Activated CD4-positive, alpha-beta T cell treated with anti-CD3 and anti-CD28 coated beads for 36 hours (primary cell): ENCODE measurements at regions not wholly inside any gene's neighbourhood (a gene's known extent, or its start where the extent isn't known, plus 50 kb on each side); places are given as distances from the start of the nearest gene placed in this dataset.

Source experiments
- ATAC-seq: fragments of 200-7000 bp; cut with Tn5 transposase; one replicate; pipeline ENCODE4 v1.10.0; 2021; ENCODE audit warnings: mild to moderate bottlenecking, moderate library complexity
- CTCF ChIA-PET: fragments of 350-600 bp; sonication (Branson Sonifier 250); formaldehyde crosslinking; loops from one replicate; lab custom pipeline; 2021; ENCODE audit warnings: antibody characterized with exemption; lab: Charles Lee
- POLR2A ChIA-PET: fragments of 350-600 bp; sonication (Branson Sonifier 250); formaldehyde crosslinking; loops from one replicate; lab custom pipeline; 2021; ENCODE audit warnings: antibody characterized with exemption, inconsistent platforms; lab: Charles Lee
- DNase-seq: peaks from one replicate; pipeline ENCODE4 v3.0.0-alpha.2; 2020
- H3K27ac Mint-ChIP-seq: one replicate; pipeline ENCODE4 v1.8.0; 2021; ENCODE audit warnings: mixed read lengths
- H3K27me3 Mint-ChIP-seq: one replicate; pipeline ENCODE4 v1.8.0; 2021; ENCODE audit warnings: mixed read lengths
- H3K36me3 Mint-ChIP-seq: one replicate; pipeline ENCODE4 v1.8.0; 2021; ENCODE audit warnings: low read depth, mixed read lengths
- H3K4me1 Mint-ChIP-seq: one replicate; pipeline ENCODE4 v1.8.0; 2021; ENCODE audit warnings: mixed read lengths
- H3K4me3 Mint-ChIP-seq: one replicate; pipeline ENCODE4 v1.8.0; 2021; ENCODE audit warnings: mild to moderate bottlenecking, moderate library complexity, mixed read lengths
- H3K9me3 Mint-ChIP-seq: one replicate; pipeline ENCODE4 v1.8.0; 2021; ENCODE audit warnings: low read depth, mixed read lengths
- intact Hi-C, 2 experiments: fragments of 100-400 bp; cut with DNase I in 1 of 2; cut with micrococcal nuclease in 1 of 2; formaldehyde crosslinking; loops; one replicate each; pipeline versions ENCODE4 v1.14.2 to v1.15.1; 2022 to 2024; cut with DNase I, micrococcal nuclease

GRCh38 chr12:111078731-111079130 lies 158.4 kb upstream of the MYL2 start:
- ChIA-PET CTCF (interaction anchor here (0.6 kb wide), 1 partner anchor 9 kb away, joined by 5 read pairs; no protein-coding TSS in a partner anchor), POLR2A (no interaction called here)
- DNase-seq, result no peak
- intact Hi-C loops, result no loop called here
- Mint-ChIP-seq H3K27ac (no peak overlapping the region), H3K9me3 (no peaks in the 10 kb centered on the region), H3K4me1 (peaks cover 4% of the 10 kb centered on the region), H3K27me3 (peaks cover 2% of the 10 kb centered on the region), H3K4me3 (no peak overlapping the region), H3K36me3 (no peaks in the 10 kb centered on the region)
- ATAC-seq, result no peak

GRCh38 chr12:111076611-111077451 lies 156.5 kb upstream of the MYL2 start:
- Mint-ChIP-seq H3K36me3 (no peaks in the 10 kb centered on the region), H3K27me3 (no peaks in the 10 kb centered on the region), H3K4me3 (no peak overlapping the region), H3K4me1 (peaks cover 4% of the 10 kb centered on the region), H3K9me3 (no peaks in the 10 kb centered on the region), H3K27ac (no peak overlapping the region)
- no peak for ATAC-seq
- CTCF ChIA-PET, result no interaction called here
- no peak for DNase-seq
- intact Hi-C loops, result no loop called here
- POLR2A ChIA-PET, result no interaction called here

- Mint-ChIP-seq H3K9me3 (no peaks in the 10 kb centered on the region), H3K4me1 (peaks cover 4% of the 10 kb centered on the region), H3K4me3 (no peak overlapping the region), H3K27ac (no peak overlapping the region), H3K36me3 (no peaks in the 10 kb centered on the region), H3K27me3 (no peaks in the 10 kb centered on the region)
- ChIA-PET CTCF (interaction anchor here (0.6 kb wide), 1 partner anchor 16 kb away, joined by 3 read pairs; no protein-coding TSS in a partner anchor), POLR2A (interaction anchor here (0.6 kb wide), 1 partner anchor 483 kb away, joined by 11 read pairs; no protein-coding TSS in a partner anchor)
- intact Hi-C loops, result no loop called here
- ATAC-seq (no peak), DNase-seq (no peak)
Measured at GRCh38 chr12:111076199-111076598, 155.8 kb upstream of the MYL2 start.

GRCh38 chr12:111074965-111075364 lies 154.6 kb upstream of the MYL2 start:
- no peak overlapping the region for H3K4me3 Mint-ChIP-seq
- intact Hi-C loops, result no loop called here
- ChIA-PET CTCF (interaction anchor here (0.6 to 1.5 kb wide), 4 partner anchors 12 to 768 kb away, joined by 3 to 5 read pairs (median 3); no protein-coding TSS in a partner anchor), POLR2A (no interaction called here)
- H3K9me3 Mint-ChIP-seq, result no peaks in the 10 kb centered on the region
- peaks cover 4% of the 10 kb centered on the region for H3K4me1 Mint-ChIP-seq
- no peak overlapping the region for H3K27ac Mint-ChIP-seq
- no peak for DNase-seq
- ATAC-seq, result no peak
- H3K36me3 Mint-ChIP-seq, result no peaks in the 10 kb centered on the region
- H3K27me3 Mint-ChIP-seq, result no peaks in the 10 kb centered on the region

- Mint-ChIP-seq H3K27ac (no peak overlapping the region), H3K4me3 (no peak overlapping the region), H3K4me1 (peaks cover 4% of the 10 kb centered on the region), H3K9me3 (no peaks in the 10 kb centered on the region), H3K27me3 (no peaks in the 10 kb centered on the region), H3K36me3 (no peaks in the 10 kb centered on the region)
- intact Hi-C loops, result no loop called here
- ATAC-seq (no peak), DNase-seq (no peak)
- ChIA-PET POLR2A (no interaction called here), CTCF (interaction anchor here (0.5 to 1.5 kb wide), 4 partner anchors 12 to 1252 kb away, joined by 3 to 5 read pairs (median 3); no protein-coding TSS in a partner anchor)
Measured at GRCh38 chr12:111074559-111074958, 154.2 kb upstream of the MYL2 start.

- intact Hi-C loops, result no loop called here
- DNase-seq, result no peak
- H3K27me3 Mint-ChIP-seq, result no peaks in the 10 kb centered on the region
- peaks cover 6% of the 10 kb centered on the region for H3K4me1 Mint-ChIP-seq
- no peaks in the 10 kb centered on the region for H3K9me3 Mint-ChIP-seq
- no peak overlapping the region for H3K27ac Mint-ChIP-seq
- ATAC-seq, result no peak
- CTCF ChIA-PET, result no interaction called here
- H3K4me3 Mint-ChIP-seq, result no peak overlapping the region
- H3K36me3 Mint-ChIP-seq, result no peaks in the 10 kb centered on the region
- POLR2A ChIA-PET, result no interaction called here
Measured at GRCh38 chr12:111073370-111073769, 153.0 kb upstream of the MYL2 start.

- intact Hi-C loops, result no loop called here
- Mint-ChIP-seq H3K27ac (no peak overlapping the region), H3K36me3 (no peaks in the 10 kb centered on the region), H3K27me3 (no peaks in the 10 kb centered on the region), H3K4me1 (peaks cover 15% of the 10 kb centered on the region), H3K4me3 (no peak overlapping the region), H3K9me3 (no peaks in the 10 kb centered on the region)
- ATAC-seq (no peak), DNase-seq (no peak)
- POLR2A ChIA-PET, result no interaction called here
- CTCF ChIA-PET, result no interaction called here
Measured at GRCh38 chr12:111072299-111072698, 151.9 kb upstream of the MYL2 start.

- no peak overlapping the region for H3K27ac Mint-ChIP-seq
- no peaks in the 10 kb centered on the region for H3K27me3 Mint-ChIP-seq
- DNase-seq (no peak), ATAC-seq (no peak)
- H3K9me3 Mint-ChIP-seq, result no peaks in the 10 kb centered on the region
- ChIA-PET POLR2A (interaction anchor here (0.5 kb wide), 1 partner anchor 1721 kb away, joined by 3 read pairs; no protein-coding TSS in a partner anchor), CTCF (interaction anchor here (0.6 kb wide), 2 partner anchors 9 to 42 kb away, joined by 3 to 5 read pairs; no protein-coding TSS in a partner anchor)
- no peak overlapping the region for H3K4me3 Mint-ChIP-seq
- H3K36me3 Mint-ChIP-seq, result no peaks in the 10 kb centered on the region
- intact Hi-C loops, result no loop called here
- peaks cover 15% of the 10 kb centered on the region for H3K4me1 Mint-ChIP-seq
Measured at GRCh38 chr12:111069886-111070285, 149.5 kb upstream of the MYL2 start.

GRCh38 chr12:111068290-111068689 lies 147.9 kb upstream of the MYL2 start:
- ATAC-seq, result peak; percentile 57
- Mint-ChIP-seq H3K36me3 (no peaks in the 10 kb centered on the region), H3K9me3 (no peaks in the 10 kb centered on the region), H3K4me3 (peak overlapping the region; percentile 34), H3K27me3 (no peaks in the 10 kb centered on the region), H3K4me1 (peaks cover 11% of the 10 kb centered on the region), H3K27ac (no peak overlapping the region)
- DNase-seq, result peak; percentile 52
- ChIA-PET POLR2A (no interaction called here), CTCF (no interaction called here)
- intact Hi-C loops, result no loop called here

- Mint-ChIP-seq H3K4me3 (no peak overlapping the region), H3K27ac (no peak overlapping the region), H3K9me3 (no peaks in the 10 kb centered on the region), H3K27me3 (no peaks in the 10 kb centered on the region), H3K4me1 (peaks cover 11% of the 10 kb centered on the region), H3K36me3 (no peaks in the 10 kb centered on the region)
- no peak for ATAC-seq
- ChIA-PET CTCF (interaction anchor here (0.7 kb wide), 1 partner anchor 25 kb away, joined by 4 read pairs; no protein-coding TSS in a partner anchor), POLR2A (no interaction called here)
- DNase-seq, result no peak
- intact Hi-C loops, result no loop called here
Measured at GRCh38 chr12:111067498-111067897, 147.1 kb upstream of the MYL2 start.

- H3K27ac Mint-ChIP-seq, result no peak overlapping the region
Measured at GRCh38 chr12:111066744-111067437, 146.5 kb upstream of the MYL2 start.

More at GRCh38 chr12:111066744-111067437, 146.5 kb upstream of the MYL2 start:
- DNase-seq (no peak), ATAC-seq (peak; percentile 57)
- ChIA-PET CTCF (interaction anchor here (0.7 kb wide), 1 partner anchor 26 kb away, joined by 4 read pairs; no protein-coding TSS in a partner anchor), POLR2A (no interaction called here)
- H3K36me3 Mint-ChIP-seq, result no peaks in the 10 kb centered on the region
- no peaks in the 10 kb centered on the region for H3K27me3 Mint-ChIP-seq
- intact Hi-C loops, result no loop called here
- H3K4me1 Mint-ChIP-seq, result peaks cover 11% of the 10 kb centered on the region
- no peak overlapping the region for H3K4me3 Mint-ChIP-seq
- no peaks in the 10 kb centered on the region for H3K9me3 Mint-ChIP-seq
